Stimulated activated CD4-positive, alpha-beta T cell treated with anti-CD3 and anti-CD28 coated beads, TNF-alpha, amount 100 ng/mL, for 1 hour (primary cell): ENCODE measurements at regions not wholly inside any gene's neighbourhood (a gene's known extent, or its start where the extent isn't known, plus 50 kb on each side); places are given as distances from the start of the nearest gene placed in this dataset.

Source experiments
- DNase-seq, 3 donors: peaks; one replicate each; pipeline ENCODE4 v3.0.0-alpha.2; 2020; ENCODE audit warnings: low read depth in 3 of 3, low spot score in 1 of 3

DNA sequence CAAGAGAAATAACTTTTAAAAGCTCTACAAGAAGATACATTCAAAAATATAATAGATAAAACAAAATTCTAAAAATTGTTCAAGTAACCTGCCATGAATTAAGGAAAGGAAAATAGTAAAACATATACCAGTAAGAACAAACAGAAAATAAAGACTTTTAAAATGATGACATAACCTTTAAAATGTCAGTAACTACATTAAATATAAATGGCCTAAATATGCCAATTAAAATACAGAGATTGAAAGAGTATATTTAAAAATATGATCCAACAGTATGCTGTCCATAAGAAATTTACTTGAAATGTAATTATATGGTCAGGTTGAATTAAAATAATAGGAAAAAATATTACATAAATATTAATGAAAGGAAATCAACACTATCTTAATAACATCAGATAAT lies 911.7 kb upstream of the POU3F3 start:
- DNase-seq, result no peak

DNA sequence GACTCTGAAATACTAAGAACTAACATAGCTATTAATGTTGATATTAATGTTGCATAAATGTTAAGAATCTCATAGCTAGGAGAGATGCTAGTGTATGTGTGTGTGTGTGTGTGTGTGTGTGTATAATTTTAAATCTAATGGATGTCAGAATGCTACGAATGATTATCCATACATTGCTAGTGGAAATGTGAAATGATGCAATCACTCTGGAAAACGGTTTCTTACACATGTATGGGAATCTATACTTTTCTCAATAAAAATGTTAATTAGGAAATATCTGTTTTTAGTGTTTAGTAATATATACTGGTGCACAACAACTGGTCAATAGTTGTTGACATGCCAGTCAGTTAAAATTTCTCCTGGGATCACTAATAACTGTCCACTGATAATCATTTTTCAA lies 908.8 kb upstream of the POU3F3 start:
- DNase-seq, result no peak

GRCh38 chr2:103959174-103960128 lies 894.5 kb upstream of the POU3F3 start:
- no peak for DNase-seq

- no peak for DNase-seq
Measured at GRCh38 chr2:103960129-103960513, 893.8 kb upstream of the POU3F3 start.

- no peak for DNase-seq
Measured at GRCh38 chr2:103960951-103961350, 893.0 kb upstream of the POU3F3 start.

- DNase-seq, result no peak
Measured at GRCh38 chr2:103961862-103962261, 892.1 kb upstream of the POU3F3 start.

GRCh38 chr2:103962670-103963069 lies 891.2 kb upstream of the POU3F3 start:
- DNase-seq, result no peak

DNA sequence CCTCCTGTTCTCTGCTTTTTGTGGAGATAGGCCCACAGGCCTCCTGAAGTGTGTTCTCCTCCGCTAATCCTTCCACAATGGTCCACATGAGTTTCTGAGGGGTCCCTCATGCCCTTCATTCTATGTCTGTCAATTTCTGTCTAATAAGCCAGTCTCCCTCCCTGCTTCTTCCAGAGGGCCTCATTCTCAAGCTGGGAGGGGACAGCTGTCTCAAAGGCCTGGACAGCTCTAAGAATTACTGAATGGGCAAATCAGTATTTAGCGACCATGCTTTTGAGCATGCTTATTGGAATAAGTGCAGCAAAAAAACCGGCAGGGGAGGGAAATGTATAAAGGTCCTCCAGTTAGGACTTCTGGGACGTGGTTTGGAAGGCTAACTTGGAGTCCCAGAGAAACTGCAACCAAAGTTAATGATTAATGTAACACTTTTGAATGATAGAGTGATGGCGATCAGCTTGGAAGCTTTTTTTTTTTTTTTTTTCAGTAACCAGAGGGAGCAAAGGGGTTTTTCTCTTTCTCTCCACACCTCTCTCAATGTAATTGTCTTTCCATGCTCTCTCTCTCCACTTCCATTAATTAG lies 890.7 kb upstream of the POU3F3 start:
- DNase-seq, result no peak

DNA sequence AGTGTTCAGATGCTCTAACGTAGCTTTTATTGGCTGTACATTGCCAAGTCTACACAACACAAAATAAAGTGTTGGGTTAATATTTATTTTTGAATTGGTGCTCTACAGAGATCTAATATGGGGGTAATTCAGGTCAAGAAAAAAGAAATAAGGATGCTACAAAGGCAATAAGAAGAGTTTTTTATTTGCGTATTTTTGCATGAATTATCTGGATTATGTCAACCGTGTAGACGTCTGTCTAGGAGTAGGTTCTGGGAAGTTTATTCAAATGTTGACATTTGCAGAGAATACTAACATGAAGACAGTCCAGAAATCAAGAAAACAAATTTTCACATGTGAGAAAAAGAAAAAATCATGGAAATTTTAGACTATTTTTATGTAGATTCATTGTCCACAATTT lies 876.7 kb upstream of the POU3F3 start:
- no peak for DNase-seq

DNA sequence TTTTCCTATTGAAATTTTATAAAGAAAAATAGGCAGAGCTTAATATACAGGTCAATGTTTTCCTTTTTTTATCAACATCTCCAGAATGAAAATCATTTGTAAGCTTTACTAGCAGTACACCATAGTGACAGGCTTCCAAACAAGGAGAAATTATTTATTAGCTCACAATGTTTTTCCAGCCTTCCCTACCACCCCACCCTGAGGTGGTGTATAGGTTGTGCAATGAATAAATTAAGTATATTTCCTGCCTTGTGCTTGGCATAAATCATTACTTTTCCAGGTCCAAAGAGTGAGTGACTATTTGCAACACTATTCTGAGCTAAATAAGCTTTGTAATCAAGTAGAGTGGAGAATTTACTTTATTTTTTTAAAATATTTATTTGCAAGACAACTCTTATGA lies 876.2 kb upstream of the POU3F3 start:
- DNase-seq, result no peak

GRCh38 chr2:103980401-103980800 lies 873.5 kb upstream of the POU3F3 start:
- no peak for DNase-seq

GRCh38 chr2:103982691-103983090 lies 871.2 kb upstream of the POU3F3 start:
- no peak for DNase-seq

- no peak for DNase-seq
Measured at GRCh38 chr2:103986001-103986400, 867.9 kb upstream of the POU3F3 start.

GRCh38 chr2:103991591-103991990 lies 862.3 kb upstream of the POU3F3 start:
- no peak for DNase-seq

- DNase-seq, result no peak
Measured at GRCh38 chr2:104004821-104005220, 849.1 kb upstream of the POU3F3 start.

DNA sequence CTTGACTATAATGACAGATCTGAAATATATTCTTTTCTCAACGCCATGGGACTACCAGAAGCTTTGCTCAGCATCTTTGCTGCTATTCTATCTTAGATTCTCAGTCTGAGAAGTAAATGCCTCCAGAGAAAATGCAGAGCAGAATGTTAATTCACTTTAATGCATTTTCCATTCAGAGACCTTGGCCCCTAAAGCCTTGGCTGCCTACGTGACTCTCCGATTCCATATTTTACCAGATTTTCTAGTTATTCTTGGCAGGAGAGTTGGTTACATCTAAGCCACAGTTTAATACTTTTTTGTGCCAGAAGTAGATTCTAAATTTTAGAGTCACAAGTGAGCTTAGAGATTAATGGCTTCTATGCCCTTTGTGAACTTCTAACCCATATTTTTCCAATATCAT lies 837.1 kb upstream of the POU3F3 start:
- DNase-seq, result no peak

DNA sequence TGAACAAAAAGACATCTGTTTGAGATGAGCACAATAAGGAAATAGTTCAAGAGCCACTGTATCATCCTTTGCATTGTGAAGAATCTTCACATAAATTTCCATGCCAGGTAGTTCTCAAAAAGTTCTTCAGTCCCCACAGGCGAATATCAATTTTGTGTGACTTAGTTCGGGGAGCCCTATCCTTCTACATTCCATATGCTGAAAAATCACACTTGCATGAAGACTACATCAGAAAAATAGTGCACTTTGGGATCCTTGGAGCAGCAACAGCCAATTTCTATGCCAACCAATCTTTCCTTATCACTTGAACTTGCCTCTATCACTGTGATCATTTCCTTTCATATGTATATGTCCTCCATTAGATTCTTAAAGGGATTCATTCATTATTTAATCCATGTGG lies 830.6 kb upstream of the POU3F3 start:
- no peak for DNase-seq

- DNase-seq, result no peak
Measured at GRCh38 chr2:104023765-104024164, 830.1 kb upstream of the POU3F3 start.

GRCh38 chr2:104025295-104025694 lies 828.6 kb upstream of the POU3F3 start:
- DNase-seq, result no peak

DNA sequence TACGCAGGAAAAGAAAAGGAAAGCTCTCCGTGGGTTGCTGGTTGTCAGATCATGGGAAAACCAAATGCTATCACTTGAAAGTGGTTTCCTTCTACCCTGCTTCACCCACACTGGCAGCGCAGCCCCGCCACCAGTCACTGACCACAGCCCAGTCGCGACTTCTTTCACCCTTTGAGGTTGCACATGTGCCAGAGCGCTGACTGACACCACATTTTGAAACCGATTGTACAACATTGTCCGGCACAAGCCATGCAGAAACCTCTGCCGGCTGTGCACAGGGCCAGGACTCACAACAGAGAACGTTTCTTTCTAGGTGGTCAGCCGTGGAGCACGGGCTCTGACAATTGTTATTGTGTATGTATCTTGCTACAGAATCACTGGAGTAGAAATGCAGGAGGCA lies 827.2 kb upstream of the POU3F3 start:
- no peak for DNase-seq

- DNase-seq, result no peak
Measured at GRCh38 chr2:104027321-104027720, 826.6 kb upstream of the POU3F3 start.

- DNase-seq, result no peak
Measured at GRCh38 chr2:104028061-104028460, 825.9 kb upstream of the POU3F3 start.

DNA sequence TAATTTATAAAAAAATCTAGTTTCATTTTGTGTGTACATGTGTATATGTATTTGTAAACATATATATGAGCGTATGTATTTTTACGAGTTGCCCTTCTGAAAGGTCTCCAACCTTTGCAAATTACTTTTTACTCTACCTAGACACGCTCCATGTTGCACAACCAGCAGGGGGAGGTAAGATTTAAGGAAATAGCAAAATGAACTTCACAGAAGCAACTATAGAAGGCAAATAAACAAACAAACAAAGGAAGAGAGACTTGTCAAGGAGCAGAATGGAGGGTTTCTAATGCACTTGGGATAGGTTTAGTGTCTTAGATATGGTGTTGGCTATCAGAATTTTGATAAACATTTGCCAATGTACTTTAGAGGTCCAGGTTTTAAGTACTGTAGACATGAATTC lies 820.5 kb upstream of the POU3F3 start:
- DNase-seq, result no peak
